Activated CD4-positive, alpha-beta T cell treated with anti-CD3 and anti-CD28 coated beads, Interleukin-2, amount 50 U/mL, for 1 hour (primary cell): ENCODE measurements at regions not wholly inside any gene's neighbourhood (a gene's known extent, or its start where the extent isn't known, plus 50 kb on each side); places are given as distances from the start of the nearest gene placed in this dataset.

ENCODE experiments used
- DNase-seq: peaks from one replicate; pipeline ENCODE4 v3.0.0-alpha.2; 2020

DNA sequence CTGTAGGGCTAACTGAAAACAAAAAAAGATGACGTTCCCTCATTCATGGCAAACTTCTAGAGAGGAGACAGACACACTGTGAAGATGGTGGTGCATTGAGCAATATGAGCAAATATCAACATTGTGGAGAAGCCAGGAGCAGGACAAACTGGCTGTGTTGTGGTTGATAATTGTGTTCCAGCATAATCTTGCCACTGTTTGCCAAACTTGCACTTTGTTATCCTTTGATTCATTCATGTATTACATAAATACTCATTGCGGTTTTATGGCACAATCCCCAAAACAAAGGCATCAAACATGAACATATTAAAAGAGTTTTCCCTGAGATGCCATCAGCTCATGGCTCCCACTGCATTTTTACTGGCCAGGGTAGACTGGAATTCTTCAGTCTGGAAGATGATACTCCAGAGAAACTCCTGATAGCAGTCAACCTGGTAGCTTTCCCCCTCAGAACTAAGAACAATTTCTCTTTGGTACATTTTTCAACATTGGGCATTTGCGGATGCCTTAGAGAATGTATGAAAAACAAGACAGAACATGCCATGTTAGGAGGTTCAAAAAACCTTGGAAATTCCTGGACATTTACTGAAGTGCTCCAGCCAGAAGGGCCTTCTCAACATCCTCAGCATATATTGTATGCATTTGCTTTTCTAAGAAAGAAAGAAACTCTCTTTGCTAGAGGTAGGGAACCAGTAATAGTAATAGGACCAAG lies 487.4 kb upstream of the CELF4 start:
- no peak for DNase-seq

DNA sequence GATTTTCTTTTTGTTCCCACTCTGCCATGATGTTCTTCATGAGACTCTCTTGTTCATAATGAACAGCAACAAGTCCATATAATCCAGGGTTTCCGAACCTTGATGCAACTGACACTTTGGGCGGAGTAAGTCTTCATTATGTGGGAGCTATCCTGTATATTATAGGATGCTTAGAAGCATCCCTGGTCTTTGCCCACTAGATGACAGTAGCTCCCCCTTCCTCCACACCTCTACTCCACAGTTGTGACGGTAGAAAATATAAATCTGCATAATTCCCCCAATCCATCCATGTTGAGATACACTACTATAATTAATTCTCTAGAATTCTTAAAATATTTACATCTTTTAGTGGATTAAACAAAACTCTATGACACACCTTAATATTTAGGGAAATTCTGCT lies 482.2 kb upstream of the CELF4 start:
- DNase-seq, result no peak

GRCh38 chr18:38046651-38047050 lies 481.1 kb upstream of the CELF4 start:
- DNase-seq, result no peak

DNA sequence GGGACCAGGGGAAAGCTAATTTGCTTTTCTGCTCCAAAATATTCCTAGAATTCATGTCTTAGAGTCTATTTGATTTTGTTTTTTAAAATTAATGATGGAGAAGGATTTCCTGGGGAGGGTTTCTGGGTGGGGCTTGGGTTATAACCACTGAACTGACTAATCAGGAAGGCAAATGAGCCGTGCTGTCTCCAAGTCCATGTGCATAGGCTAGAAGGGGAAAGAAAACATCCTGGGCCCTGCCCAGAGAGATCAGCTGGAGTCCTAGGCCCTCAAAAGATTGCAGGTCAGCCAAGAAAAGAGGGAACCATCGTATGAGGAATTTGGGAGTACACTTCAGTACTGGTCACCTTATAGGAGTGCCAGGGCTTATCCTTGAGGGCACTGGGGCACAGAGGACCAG lies 480.2 kb upstream of the CELF4 start:
- no peak for DNase-seq

GRCh38 chr18:38042211-38042890 lies 476.8 kb upstream of the CELF4 start:
- DNase-seq, result no peak

DNA sequence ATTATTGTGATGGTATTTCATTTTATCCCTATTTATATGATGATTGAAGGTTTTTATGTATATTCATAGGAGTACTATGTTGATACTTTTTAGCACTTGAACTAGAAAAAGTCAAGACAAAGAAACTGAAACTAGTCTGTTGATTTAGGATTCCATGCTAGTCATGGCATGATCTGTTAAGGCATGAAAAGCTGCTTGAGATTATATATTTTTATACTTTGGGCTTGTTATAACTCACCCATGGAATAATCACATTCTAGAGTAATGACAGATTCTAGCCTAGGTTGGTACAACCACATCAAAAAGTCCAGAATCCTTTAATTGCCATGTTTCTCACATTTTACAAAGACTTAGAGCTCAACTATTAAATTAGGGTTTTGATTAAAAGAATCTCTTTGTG lies 472.6 kb upstream of the CELF4 start:
- no peak for DNase-seq

DNA sequence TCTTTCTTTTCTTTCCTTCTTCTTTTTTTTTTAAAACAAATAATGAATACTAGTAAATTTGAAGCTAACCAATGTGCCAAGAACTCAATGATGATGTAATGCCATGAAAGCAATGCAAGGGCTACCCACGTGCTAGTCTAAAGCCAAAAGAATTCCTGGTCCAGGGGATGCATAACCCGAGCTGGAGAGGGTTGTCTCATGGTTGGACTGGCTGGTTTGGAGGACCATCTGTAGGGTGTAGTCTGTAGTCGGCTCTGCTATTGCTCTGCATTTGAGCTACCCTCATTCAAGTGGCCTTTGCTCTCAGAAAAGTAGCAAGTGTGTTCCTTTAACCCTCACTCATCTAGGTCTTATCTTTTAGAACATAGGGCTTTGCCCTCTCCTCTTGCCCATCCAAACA lies 469.6 kb upstream of the CELF4 start:
- no peak for DNase-seq

DNA sequence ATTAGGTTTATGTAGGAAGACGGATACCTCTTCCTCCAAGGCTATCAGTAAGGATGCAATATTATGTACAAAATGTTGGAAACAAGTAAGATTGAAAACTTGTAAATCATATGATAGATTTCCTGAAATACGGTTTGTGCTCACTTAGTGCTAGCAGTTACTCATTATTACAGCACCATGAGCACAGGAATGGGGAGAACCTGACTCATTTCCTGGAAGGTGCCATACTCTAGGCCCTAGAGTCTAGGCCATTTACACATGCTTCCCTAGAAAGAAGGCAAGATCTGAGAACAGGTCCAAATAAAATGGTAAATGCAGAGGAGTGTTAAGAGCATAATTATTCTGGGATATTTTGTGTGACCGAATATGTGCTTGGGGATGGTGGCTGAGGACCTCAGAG lies 467.7 kb upstream of the CELF4 start:
- no peak for DNase-seq

- DNase-seq, result no peak
Measured at GRCh38 chr18:38032516-38032915, 466.9 kb upstream of the CELF4 start.

DNA sequence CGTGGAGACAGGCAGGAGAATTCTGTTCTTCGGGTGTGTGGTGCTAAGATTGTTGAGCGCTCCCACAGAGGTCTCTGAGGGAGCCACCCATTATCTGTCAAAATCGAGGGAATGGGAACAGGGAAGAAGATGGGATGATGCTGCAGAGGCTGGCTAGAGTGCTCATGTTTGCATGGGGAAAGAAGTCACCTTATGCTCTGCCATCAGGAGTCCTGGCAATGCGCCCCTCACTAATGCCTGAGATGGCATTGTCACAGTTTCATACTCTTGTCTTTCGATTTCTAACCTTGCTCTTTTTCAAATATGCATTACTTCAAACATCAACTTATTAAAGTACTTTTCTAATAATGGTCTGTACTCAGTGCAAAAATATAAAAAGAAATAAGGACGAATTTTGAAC lies 463.3 kb upstream of the CELF4 start:
- no peak for DNase-seq

- DNase-seq, result no peak
Measured at GRCh38 chr18:38025433-38026038, 459.9 kb upstream of the CELF4 start.

GRCh38 chr18:38023871-38024270 lies 458.3 kb upstream of the CELF4 start:
- no peak for DNase-seq

GRCh38 chr18:38022234-38022633 lies 456.6 kb upstream of the CELF4 start:
- no peak for DNase-seq

DNA sequence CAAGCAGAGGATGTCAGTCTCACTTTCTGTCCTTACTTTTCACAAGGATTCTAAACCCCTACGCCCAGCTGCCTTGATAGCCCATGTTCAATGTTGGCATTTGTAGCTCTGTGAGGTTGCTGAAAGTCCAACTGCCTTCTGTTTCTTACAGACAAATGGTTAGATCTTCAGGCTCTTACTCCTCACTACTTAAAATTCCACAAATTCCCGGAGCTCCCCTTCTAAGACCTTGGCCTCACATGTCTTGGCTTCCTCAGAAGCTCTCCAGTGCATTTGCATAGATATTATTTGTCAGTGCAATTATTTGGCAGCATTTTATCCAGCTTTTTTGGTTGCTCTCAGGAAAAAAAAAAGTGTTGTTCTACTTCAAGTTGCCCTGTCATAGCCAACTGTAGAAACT lies 453.7 kb upstream of the CELF4 start:
- DNase-seq, result no peak

DNA sequence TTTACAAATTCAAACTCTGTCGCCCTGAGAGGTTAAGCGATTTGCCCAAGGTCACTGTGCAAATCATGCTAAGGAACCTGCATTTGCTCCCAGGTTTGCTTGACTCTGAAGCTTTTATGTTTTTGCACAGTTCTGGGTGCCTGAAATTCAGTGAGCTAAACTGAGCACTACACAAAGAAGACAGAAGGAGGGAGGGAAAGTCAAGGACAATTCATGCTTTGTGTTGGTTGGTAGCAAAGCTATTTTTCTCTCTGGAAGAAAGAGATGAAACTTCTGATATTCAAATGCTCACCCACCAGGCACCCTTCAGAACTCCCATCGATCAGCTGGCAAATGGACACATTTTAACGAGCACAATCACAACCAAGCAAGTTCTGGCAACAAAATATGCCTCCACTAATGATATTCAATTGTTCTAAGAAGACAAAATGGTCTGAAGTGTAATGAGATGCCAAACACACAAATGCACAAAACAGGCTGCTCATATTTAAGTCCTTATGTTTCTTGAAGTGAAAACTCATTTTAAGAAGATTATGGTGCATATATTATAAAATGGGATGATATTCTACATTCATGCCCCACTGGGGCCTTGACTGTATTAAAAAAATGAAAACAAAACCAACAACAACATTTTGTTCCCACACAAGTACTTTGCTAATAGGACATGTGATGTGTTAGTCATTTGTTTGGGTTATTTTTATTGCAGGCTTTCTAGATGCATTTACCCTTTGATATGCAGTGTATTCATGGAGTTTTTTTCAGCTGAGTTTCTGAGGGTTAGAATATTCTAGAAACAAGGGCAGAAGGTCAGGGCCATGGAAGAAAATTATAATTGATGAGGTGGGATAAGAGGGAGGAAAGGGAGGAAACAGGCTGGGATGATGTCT lies 445.6 kb upstream of the CELF4 start:
- no peak for DNase-seq

DNA sequence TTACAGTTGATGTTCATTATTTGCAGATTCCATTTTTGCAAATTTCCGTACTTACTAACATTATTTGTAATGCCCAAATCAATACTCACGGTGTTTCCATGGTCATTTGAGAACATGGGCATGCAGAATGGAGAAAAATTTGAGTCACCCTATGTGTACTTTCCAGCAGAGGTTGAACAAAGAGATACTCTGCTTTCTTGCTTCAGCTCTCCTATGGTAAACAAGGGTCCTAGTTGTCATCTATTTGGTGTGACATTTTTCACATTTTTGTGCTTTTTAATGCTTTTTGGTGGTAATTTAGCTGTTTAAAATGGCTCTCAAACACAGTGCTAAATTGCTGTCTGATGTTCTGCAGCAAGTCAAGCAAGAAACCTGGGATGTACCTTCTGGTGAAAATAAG lies 444.4 kb upstream of the CELF4 start:
- DNase-seq, result no peak

GRCh38 chr18:38009320-38009719 lies 443.7 kb upstream of the CELF4 start:
- no peak for DNase-seq

GRCh38 chr18:38007676-38008330 lies 442.2 kb upstream of the CELF4 start:
- no peak for DNase-seq

GRCh38 chr18:38007026-38007425 lies 441.4 kb upstream of the CELF4 start:
- no peak for DNase-seq

DNA sequence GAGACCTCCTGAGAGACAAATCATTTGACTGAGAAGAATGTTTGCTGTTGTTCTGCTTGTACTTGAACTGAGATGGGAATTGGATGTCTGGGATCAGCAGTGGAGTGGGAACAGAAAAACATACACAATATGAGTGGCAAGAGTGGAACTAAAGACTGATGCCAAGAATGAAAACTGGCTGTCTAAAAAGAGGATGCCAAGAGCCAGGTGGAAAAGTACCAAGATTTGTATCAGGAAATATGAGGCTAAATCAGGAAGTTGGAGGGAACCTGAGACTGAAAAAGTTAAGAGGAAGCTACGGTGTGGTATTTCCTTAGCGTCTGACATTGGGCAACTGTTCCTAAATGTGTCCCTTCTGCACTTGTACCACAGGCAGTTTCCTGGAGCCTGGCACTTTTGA lies 440.9 kb upstream of the CELF4 start:
- no peak for DNase-seq

- no peak for DNase-seq
Measured at GRCh38 chr18:37997695-37998094, 432.1 kb upstream of the CELF4 start.

DNA sequence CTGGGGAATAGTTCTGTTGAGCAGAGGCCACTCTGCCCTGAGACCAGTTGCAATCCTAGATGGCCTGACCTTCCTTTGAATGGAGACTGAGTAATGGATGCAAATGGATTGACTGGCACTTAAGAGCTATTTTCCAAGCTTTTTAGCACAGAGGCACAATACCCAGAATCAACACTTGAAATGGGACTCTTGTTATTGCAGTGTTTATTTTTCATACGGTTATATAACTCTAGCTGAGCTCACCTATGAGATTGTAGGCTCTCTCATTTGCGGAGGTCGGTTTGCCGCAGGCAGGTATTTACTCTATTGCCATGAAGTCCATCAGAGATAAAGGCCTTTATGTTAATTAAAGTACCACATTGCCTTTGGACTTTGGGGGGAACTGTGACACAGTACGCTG lies 422.3 kb upstream of the CELF4 start:
- DNase-seq, result no peak

GRCh38 chr18:37986665-37987064 lies 421.1 kb upstream of the CELF4 start:
- DNase-seq, result no peak
